ENCODE measurements at regions not wholly inside any gene's neighbourhood (a gene's known extent, or its start where the extent isn't known, plus 50 kb on each side); places are given as distances from the start of the nearest gene placed in this dataset.
"Not testable (repeated sequence)": the region's sequence is repeated elsewhere in the genome, so short reads cannot be mapped to it uniquely, and the experiment has no call there.

DNA sequence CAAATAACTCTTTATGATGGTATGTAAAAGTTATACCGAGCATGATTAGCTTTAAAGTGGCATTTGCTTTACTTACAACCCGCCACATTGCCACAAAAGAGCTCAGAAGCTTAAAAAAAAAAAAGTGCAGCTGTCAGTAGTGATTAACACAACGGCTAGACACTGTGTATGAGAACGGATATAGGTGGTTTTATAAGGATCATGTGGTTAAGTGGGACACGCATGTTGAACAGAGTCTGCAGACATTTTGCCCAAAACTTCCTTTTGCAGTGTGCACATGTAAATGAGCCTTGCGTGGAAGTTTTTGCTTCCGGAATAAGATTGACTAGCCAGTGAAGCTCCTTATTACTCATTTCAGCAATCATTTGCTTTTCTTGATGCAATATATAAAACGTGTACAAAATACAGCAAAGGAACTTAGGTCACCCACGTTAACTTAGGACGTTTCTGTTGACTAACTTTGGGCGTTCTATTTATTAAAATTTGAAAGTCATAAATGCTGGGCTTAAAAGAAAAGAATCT is 58.7 kb upstream of the RGS1 start (continued):
- no peak for TF ChIP-seq STAT6 (CRISPR knock-in tag; conservative IDR thresholded peaks at IDR 0.05; ENCODE audit: low read depth)
- TF ChIP-seq ZBTB21 (CRISPR knock-in tag; IDR thresholded peaks at IDR 0.05; ENCODE audit: borderline replicate concordance): no peak
- TF ChIP-seq CBFB (CRISPR knock-in tag; IDR thresholded peaks at IDR 0.05; ENCODE audit: low read depth): no peak

DNA sequence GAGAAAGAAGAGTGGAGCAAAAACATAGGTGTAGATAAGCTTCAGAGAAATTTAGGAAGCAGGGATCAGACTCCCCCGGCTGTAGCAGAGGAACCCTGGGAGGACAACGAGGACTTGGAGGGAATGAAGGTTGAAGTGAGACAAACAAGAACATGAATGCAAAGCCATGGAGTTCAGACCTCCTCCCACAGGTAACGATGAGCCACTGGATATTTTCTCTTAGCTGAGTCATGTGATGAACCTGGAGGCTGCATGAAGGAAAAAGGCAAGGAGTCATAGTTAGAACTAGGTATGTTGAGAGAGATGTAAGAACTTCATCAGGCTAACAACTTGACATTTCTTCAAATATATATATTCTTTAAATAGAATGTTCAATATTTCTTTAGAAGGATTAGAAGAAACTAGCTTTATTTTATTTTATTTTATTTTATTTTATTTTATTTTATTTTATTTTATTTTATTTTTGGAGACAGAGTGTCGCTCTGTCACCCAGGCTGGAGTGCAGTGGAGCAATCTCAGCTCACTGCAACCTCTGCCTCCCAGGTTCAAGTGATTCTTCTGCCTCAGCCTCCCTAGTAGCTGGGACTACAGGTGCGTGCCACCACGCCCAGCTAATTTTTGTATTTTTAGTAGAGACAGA is 57.7 kb upstream of the RGS1 start:
- not testable (repeated sequence) for ATAC-seq, H3K27ac Mint-ChIP-seq

DNA sequence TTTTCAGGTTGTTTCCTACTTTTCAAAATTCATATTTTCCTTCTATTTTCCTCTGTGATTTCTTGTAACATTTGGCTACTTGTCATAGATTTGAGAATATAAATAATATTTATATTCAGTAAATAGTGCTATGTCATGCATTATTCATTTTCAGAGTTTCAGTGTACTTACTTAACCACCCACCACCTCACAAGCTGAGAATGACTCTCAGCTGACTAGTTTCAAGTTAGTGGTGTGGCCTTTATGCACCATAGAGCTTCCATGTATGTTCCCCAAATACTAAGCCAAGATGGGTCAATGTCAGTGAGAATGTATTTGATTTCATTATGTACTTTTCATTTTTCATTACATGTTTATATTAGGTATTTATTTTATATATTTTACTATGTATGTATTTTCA is 56.9 kb upstream of the RGS1 start:
- Mint-ChIP-seq H3K27me3 (ENCODE audit: low read depth) (no peaks in the 10 kb centered on the region), H3K9me3 (no peaks in the 10 kb centered on the region), H3K36me3 (no peaks in the 10 kb centered on the region), H3K27ac (no peak overlapping the region), H3K4me1 (no peaks in the 10 kb centered on the region), H3K4me3 (no peak overlapping the region)
- ChIA-PET POLR2A (no interaction called here), CTCF (no interaction called here)
- ATAC-seq (no peak), DNase-seq (ENCODE audit: low spot score) (no peak)
- TF ChIP-seq RORB (CRISPR knock-in tag; IDR thresholded peaks at IDR 0.05) (no peak), TEAD1 (CRISPR knock-in tag; IDR thresholded peaks at IDR 0.05) (no peak), GRHL2 (CRISPR knock-in tag; IDR thresholded peaks at IDR 0.05; ENCODE audit: insufficient replicate concordance, severe bottlenecking) (no peak), SOX15 (CRISPR knock-in tag; IDR thresholded peaks at IDR 0.05) (no peak), TP53 (CRISPR knock-in tag; IDR thresholded peaks at IDR 0.05) (no peak)

More for the DNA sequence above, 57.7 kb upstream of the RGS1 start:
- POLR2A ChIA-PET; H3K4me3 Mint-ChIP-seq; H3K4me1 Mint-ChIP-seq; DNase-seq (ENCODE audit: low spot score); H3K27me3 Mint-ChIP-seq (ENCODE audit: low read depth); H3K36me3 Mint-ChIP-seq; CTCF ChIA-PET; H3K9me3 Mint-ChIP-seq: not testable (repeated sequence)
- peak; percentile 93 for TF ChIP-seq HMGA2 (CRISPR knock-in tag; IDR thresholded peaks at IDR 0.05)

DNA sequence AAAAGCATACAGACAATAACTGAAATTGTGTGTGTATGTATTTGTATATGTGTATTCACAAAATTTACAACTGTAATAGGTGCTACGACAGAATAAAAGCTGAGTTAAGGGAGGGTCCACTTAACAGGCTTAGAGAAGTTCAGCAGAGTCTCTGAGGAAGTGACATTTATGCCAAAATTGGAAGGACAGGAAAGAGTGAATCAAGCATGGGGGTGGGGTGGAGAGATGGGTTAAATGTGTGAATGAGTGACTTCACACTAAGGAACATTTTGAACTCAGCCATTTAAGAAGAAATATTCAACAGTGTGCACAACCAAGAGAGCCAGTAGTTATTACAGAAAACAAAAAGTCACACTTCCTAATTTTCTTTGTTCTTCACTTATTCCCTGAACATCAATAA is 53.8 kb upstream of the RGS1 start:
- DNase-seq (ENCODE audit: low spot score) (no peak), ATAC-seq (no peak)
- Mint-ChIP-seq H3K4me3 (no peak overlapping the region), H3K27ac (no peak overlapping the region), H3K4me1 (no peaks in the 10 kb centered on the region), H3K36me3 (no peaks in the 10 kb centered on the region), H3K27me3 (ENCODE audit: low read depth) (no peaks in the 10 kb centered on the region), H3K9me3 (no peaks in the 10 kb centered on the region)
- POLR2A ChIA-PET: no interaction called here
- CTCF ChIA-PET: no interaction called here
- TF ChIP-seq NFE2L1 (CRISPR knock-in tag; IDR thresholded peaks at IDR 0.05) (no peak), IRF1 (CRISPR knock-in tag; IDR thresholded peaks at IDR 0.05) (no peak), SMAD3 (CRISPR knock-in tag; IDR thresholded peaks at IDR 0.05; ENCODE audit: borderline replicate concordance) (no peak), ZNF396 (CRISPR knock-in tag; IDR thresholded peaks at IDR 0.05; ENCODE audit: borderline replicate concordance) (no peak), ATF3 (CRISPR knock-in tag; conservative IDR thresholded peaks at IDR 0.05) (no peak), USF1 (CRISPR knock-in tag; IDR thresholded peaks at IDR 0.05) (no peak), RORB (CRISPR knock-in tag; IDR thresholded peaks at IDR 0.05) (no peak), ZNF121 (CRISPR knock-in tag; IDR thresholded peaks at IDR 0.05) (no peak)
- TF ChIP-seq, protein P1, sequence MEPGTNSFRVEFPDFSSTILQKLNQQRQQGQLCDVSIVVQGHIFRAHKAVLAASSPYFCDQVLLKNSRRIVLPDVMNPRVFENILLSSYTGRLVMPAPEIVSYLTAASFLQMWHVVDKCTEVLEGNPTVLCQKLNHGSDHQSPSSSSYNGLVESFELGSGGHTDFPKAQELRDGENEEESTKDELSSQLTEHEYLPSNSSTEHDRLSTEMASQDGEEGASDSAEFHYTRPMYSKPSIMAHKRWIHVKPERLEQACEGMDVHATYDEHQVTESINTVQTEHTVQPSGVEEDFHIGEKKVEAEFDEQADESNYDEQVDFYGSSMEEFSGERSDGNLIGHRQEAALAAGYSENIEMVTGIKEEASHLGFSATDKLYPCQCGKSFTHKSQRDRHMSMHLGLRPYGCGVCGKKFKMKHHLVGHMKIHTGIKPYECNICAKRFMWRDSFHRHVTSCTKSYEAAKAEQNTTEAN (CRISPR knock-in tag; IDR thresholded peaks at IDR 0.05): no peak
- TF ChIP-seq, protein P2, sequence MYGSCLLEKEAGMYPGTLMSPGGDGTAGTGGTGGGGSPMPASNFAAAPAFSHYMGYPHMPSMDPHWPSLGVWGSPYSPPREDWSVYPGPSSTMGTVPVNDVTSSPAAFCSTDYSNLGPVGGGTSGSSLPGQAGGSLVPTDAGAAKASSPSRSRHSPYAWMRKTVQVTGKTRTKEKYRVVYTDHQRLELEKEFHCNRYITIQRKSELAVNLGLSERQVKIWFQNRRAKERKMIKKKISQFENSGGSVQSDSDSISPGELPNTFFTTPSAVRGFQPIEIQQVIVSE (CRISPR knock-in tag; IDR thresholded peaks at IDR 0.05; ENCODE audit: borderline replicate concordance): no peak
- TF ChIP-seq, protein P3, sequence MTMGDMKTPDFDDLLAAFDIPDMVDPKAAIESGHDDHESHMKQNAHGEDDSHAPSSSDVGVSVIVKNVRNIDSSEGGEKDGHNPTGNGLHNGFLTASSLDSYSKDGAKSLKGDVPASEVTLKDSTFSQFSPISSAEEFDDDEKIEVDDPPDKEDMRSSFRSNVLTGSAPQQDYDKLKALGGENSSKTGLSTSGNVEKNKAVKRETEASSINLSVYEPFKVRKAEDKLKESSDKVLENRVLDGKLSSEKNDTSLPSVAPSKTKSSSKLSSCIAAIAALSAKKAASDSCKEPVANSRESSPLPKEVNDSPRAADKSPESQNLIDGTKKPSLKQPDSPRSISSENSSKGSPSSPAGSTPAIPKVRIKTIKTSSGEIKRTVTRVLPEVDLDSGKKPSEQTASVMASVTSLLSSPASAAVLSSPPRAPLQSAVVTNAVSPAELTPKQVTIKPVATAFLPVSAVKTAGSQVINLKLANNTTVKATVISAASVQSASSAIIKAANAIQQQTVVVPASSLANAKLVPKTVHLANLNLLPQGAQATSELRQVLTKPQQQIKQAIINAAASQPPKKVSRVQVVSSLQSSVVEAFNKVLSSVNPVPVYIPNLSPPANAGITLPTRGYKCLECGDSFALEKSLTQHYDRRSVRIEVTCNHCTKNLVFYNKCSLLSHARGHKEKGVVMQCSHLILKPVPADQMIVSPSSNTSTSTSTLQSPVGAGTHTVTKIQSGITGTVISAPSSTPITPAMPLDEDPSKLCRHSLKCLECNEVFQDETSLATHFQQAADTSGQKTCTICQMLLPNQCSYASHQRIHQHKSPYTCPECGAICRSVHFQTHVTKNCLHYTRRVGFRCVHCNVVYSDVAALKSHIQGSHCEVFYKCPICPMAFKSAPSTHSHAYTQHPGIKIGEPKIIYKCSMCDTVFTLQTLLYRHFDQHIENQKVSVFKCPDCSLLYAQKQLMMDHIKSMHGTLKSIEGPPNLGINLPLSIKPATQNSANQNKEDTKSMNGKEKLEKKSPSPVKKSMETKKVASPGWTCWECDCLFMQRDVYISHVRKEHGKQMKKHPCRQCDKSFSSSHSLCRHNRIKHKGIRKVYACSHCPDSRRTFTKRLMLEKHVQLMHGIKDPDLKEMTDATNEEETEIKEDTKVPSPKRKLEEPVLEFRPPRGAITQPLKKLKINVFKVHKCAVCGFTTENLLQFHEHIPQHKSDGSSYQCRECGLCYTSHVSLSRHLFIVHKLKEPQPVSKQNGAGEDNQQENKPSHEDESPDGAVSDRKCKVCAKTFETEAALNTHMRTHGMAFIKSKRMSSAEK (CRISPR knock-in tag; IDR thresholded peaks at IDR 0.05; ENCODE audit: borderline replicate concordance): no peak

All from WTC11 (cell line).